Mesothelial cell of epicardium (in vitro differentiated cells): ENCODE measurements at regions not wholly inside any gene's neighbourhood (a gene's known extent, or its start where the extent isn't known, plus 50 kb on each side); places are given as distances from the start of the nearest gene placed in this dataset.

Experiments
- DNase-seq, 2 experiments: peaks; one replicate each; pipeline ENCODE4 v3.0.0; 2021; ENCODE audit warnings: low spot score in 2 of 2; ENCODE audit not compliant: unreplicated experiment in 2 of 2
- H3K27ac Mint-ChIP-seq: 2 replicates; pipeline ENCODE4 v1.8.0; 2021; ENCODE audit warnings: mixed read lengths
- H3K27me3 Mint-ChIP-seq: 2 replicates; pipeline ENCODE4 v1.8.0; 2021; ENCODE audit warnings: low read depth, mixed read lengths
- H3K36me3 Mint-ChIP-seq: 2 replicates; pipeline ENCODE4 v1.8.0; 2021; ENCODE audit warnings: mixed read lengths
- H3K4me1 Mint-ChIP-seq: 2 replicates; pipeline ENCODE4 v1.8.0; 2021; ENCODE audit warnings: mixed read lengths
- H3K4me3 Mint-ChIP-seq: 2 replicates; pipeline ENCODE4 v1.8.0; 2021; ENCODE audit warnings: mild to moderate bottlenecking, moderate library complexity, mixed read lengths
- H3K9me3 Mint-ChIP-seq: 2 replicates; pipeline ENCODE4 v1.8.0; 2021; ENCODE audit warnings: mixed read lengths
- TF ChIP-seq, protein P1 (sequence below): fragments of 200-600 bp; sonication (generic); IDR thresholded peaks from one replicate; pipeline ENCODE4 v1.5.0; 2021; ENCODE audit warnings: antibody characterized with exemption; ENCODE audit not compliant: unreplicated experiment

GRCh38 chr13:50078231-50078894 lies 63.1 kb downstream of the KCNRG start:
- Mint-ChIP-seq H3K4me1 (peaks cover 22% of the 10 kb centered on the region), H3K4me3 (no peak overlapping the region), H3K27me3 (no peaks in the 10 kb centered on the region), H3K9me3 (no peaks in the 10 kb centered on the region), H3K36me3 (no peaks in the 10 kb centered on the region), H3K27ac (no peak overlapping the region)
- TF ChIP-seq, protein P1, sequence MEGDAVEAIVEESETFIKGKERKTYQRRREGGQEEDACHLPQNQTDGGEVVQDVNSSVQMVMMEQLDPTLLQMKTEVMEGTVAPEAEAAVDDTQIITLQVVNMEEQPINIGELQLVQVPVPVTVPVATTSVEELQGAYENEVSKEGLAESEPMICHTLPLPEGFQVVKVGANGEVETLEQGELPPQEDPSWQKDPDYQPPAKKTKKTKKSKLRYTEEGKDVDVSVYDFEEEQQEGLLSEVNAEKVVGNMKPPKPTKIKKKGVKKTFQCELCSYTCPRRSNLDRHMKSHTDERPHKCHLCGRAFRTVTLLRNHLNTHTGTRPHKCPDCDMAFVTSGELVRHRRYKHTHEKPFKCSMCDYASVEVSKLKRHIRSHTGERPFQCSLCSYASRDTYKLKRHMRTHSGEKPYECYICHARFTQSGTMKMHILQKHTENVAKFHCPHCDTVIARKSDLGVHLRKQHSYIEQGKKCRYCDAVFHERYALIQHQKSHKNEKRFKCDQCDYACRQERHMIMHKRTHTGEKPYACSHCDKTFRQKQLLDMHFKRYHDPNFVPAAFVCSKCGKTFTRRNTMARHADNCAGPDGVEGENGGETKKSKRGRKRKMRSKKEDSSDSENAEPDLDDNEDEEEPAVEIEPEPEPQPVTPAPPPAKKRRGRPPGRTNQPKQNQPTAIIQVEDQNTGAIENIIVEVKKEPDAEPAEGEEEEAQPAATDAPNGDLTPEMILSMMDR: no peak
- no peak for DNase-seq

GRCh38 chr13:50078895-50079654 lies 63.8 kb downstream of the KCNRG start:
- peaks cover 23% of the 10 kb centered on the region for H3K4me1 Mint-ChIP-seq
- no peaks in the 10 kb centered on the region for H3K9me3 Mint-ChIP-seq
- DNase-seq: no peak
- H3K27me3 Mint-ChIP-seq: no peaks in the 10 kb centered on the region
- peak overlapping the region; percentile 100 for H3K4me3 Mint-ChIP-seq
- no peaks in the 10 kb centered on the region for H3K36me3 Mint-ChIP-seq
- TF ChIP-seq, protein P1: no peak
- peak overlapping the region; percentile 30 for H3K27ac Mint-ChIP-seq

DNA sequence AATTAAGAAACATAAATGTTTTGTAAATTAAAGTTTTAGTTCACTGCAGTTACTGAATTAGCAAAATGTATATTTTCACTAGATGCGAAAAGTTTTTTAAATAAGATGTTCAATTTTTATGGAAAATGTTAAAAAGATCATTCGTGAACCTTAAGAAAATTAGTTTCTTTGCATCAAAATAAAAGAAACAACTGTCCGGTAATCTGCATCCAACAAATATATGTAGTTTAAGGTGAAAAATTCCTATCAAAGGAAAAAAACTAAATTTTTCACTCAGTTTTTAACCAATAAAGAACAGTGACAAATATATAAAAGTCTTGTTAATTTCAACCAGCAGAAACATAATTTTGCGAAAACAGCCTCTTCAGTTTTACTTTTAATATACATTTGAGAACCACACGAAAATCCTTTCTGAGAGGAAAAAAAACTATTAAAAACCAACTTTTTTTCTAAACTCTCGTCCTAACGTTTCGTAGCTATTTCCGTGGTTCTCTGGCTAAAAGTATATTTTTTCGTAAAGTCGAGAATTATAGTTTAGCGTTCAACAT lies 64.5 kb downstream of the KCNRG start:
- H3K27ac Mint-ChIP-seq: peak overlapping the region; percentile 85
- DNase-seq: no peak
- no peaks in the 10 kb centered on the region for H3K27me3 Mint-ChIP-seq
- TF ChIP-seq, protein P1: no peak
- H3K4me3 Mint-ChIP-seq: peak overlapping the region; percentile 100
- peaks cover 23% of the 10 kb centered on the region for H3K4me1 Mint-ChIP-seq
- H3K36me3 Mint-ChIP-seq: no peaks in the 10 kb centered on the region
- no peaks in the 10 kb centered on the region for H3K9me3 Mint-ChIP-seq

DNA sequence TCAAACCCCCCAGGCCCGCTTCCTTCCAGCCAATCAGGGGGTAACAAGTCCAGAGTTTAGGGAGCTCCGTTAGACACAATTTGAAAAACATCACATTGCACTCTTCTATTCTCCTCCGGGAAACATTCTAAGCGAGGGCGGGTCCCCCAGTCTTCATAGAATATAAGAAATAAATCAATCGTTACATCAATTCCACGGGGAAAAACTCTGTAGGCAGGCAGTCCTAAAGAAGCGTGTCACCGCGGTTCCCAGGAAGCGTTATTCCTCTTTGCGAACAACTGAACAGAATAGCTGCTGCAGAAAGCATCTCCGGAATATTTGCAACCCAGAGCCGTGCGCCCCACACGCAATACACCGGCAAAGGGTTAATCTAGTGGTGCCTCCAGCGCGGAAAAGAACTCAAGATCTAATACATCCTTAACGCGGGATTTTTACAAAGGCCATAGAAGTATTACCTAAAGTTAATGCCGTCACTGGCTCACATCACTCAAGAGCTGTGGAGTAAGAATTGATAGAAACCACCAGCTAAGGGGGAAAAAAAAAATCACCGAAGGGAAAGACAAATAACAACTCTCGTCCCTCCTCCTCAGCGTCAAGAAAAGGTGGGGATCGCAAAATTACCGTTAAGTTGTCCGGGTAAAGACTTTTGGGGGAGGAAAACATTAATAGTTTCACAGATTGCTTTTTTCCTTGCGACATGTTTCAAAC lies 65.1 kb downstream of the KCNRG start:
- DNase-seq: peak in 1 of 2 experiments; percentile 46
- peak overlapping the region; percentile 100 for H3K4me3 Mint-ChIP-seq
- peak overlapping the region; percentile 85 for H3K27ac Mint-ChIP-seq
- H3K27me3 Mint-ChIP-seq: no peaks in the 10 kb centered on the region
- TF ChIP-seq, protein P1: no peak
- no peaks in the 10 kb centered on the region for H3K9me3 Mint-ChIP-seq
- H3K36me3 Mint-ChIP-seq: no peaks in the 10 kb centered on the region
- H3K4me1 Mint-ChIP-seq: peaks cover 23% of the 10 kb centered on the region

- Mint-ChIP-seq H3K27ac (peak overlapping the region; percentile 96), H3K27me3 (no peaks in the 10 kb centered on the region), H3K4me3 (peak overlapping the region; percentile 100), H3K9me3 (no peaks in the 10 kb centered on the region), H3K4me1 (peaks cover 18% of the 10 kb centered on the region), H3K36me3 (no peaks in the 10 kb centered on the region)
- TF ChIP-seq, protein P1: no peak
- peak; percentile 48 to 71 for DNase-seq
Observed at GRCh38 chr13:50080911-50081678, 65.9 kb downstream of the KCNRG start.
